ENCODE measurements at regions not wholly inside any gene's neighbourhood (a gene's known extent, or its start where the extent isn't known, plus 50 kb on each side); places are given as distances from the start of the nearest gene placed in this dataset.
"Not testable (repeated sequence)": the region's sequence is repeated elsewhere in the genome, so short reads cannot be mapped to it uniquely, and the experiment has no call there.

- TF ChIP-seq POLR2A (IDR thresholded peaks at IDR 0.05; ENCODE audit: low read depth, low read length); CEBPB (IDR thresholded peaks at IDR 0.05; ENCODE audit: low read depth, low read length); CTCF (conservative IDR thresholded peaks at IDR 0.05; ENCODE audit: low read depth, low read length): not testable (repeated sequence)
Measured at GRCh38 chr6:11468271-11468670, 69.3 kb upstream of the TMEM170B start.
